ENCODE measurements at regions not wholly inside any gene's neighbourhood (a gene's known extent, or its start where the extent isn't known, plus 50 kb on each side); places are given as distances from the start of the nearest gene placed in this dataset.

- DNase-seq, result no peak
- no peak for TF ChIP-seq CTCF (IDR thresholded peaks at IDR 0.05; ENCODE audit: partially characterized antibody, unreplicated experiment)
- Mint-ChIP-seq H3K36me3 (ENCODE audit: unreplicated experiment) (peaks cover 5% of the 10 kb centered on the region), H3K27me3 (ENCODE audit: unreplicated experiment) (peaks cover 6% of the 10 kb centered on the region), H3K4me3 (ENCODE audit: unreplicated experiment) (no peak overlapping the region), H3K27ac (ENCODE audit: unreplicated experiment) (no peak overlapping the region), H3K9me3 (ENCODE audit: unreplicated experiment) (no peaks in the 10 kb centered on the region), H3K4me1 (ENCODE audit: low read depth, unreplicated experiment) (no peaks in the 10 kb centered on the region)
These were observed 127.1 kb downstream of the PJA1 start for GRCh38 chrX:69038188-69038587.

DNA sequence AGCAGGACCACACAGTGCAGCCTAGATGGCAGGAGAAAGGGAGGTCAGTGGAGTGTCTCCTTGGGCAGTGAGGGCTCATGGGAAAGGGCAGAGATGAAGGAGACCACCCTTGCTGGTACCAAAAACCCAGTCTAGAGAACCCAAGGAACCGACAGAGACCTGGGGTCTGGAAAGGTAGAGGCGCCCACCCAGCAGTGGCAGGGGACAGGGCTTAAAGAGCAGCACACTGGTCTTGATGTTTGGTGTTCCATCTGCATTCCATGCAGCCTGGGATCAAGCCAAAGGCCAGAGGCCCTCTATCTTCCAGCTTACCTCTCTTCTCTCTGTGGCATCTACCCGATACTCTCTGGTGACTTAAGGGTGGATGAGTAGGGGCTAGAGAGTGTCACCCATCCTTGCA, 127.5 kb downstream of the PJA1 start:
- peaks cover 6% of the 10 kb centered on the region for H3K27me3 Mint-ChIP-seq (ENCODE audit: unreplicated experiment)
- peaks cover 5% of the 10 kb centered on the region for H3K36me3 Mint-ChIP-seq (ENCODE audit: unreplicated experiment)
- no peaks in the 10 kb centered on the region for H3K4me1 Mint-ChIP-seq (ENCODE audit: low read depth, unreplicated experiment)
- H3K9me3 Mint-ChIP-seq (ENCODE audit: unreplicated experiment), result no peaks in the 10 kb centered on the region
- no peak overlapping the region for H3K27ac Mint-ChIP-seq (ENCODE audit: unreplicated experiment)
- no peak for DNase-seq
- no peak overlapping the region for H3K4me3 Mint-ChIP-seq (ENCODE audit: unreplicated experiment)
- TF ChIP-seq CTCF (IDR thresholded peaks at IDR 0.05; ENCODE audit: partially characterized antibody, unreplicated experiment), result no peak

DNA sequence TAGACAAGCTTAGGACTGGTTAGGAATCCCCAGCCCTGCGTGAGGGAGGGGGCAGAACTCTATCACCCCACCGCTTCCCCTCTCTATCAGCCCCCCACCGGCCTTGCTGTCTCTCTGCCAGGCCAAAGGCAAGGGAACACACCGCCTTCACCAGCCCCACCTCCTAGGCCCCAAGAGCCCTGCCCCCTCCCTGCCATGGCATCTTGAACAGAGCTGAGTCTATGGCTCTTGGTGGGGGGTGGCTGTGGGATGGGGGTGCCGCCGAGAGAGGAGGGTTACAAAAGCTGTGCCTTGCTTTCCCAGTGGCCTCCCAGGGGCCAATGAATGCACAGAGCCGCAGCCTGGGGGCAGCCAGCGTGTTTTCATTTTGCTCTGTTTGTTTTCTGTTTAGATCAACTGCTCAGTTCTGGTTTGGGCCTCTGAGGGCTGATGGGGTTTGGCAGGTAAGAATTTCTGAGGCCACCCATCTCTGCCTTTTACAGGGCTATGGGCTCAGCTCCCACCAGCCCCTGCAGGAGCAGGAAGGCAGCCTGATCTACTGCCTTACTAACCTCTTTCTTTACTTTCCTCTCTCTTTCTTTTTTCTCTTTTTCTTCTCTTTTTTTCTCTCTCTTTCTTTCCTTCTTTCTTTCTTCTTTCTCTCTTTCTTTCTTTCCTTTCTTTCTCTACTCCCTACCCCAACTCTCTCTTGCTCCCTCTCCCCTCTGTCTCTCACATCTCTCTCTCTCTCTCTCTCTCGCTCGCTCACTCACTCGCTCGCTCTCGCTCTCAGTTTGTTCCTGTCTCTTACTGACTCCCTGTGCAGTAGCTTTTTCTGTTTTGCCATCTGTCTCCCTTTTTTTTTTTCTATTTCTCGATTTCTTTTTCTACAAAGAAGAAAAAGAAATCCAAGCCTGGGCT, 128.3 kb downstream of the PJA1 start:
- H3K27ac Mint-ChIP-seq (ENCODE audit: unreplicated experiment), result no peak overlapping the region
- no peaks in the 10 kb centered on the region for H3K9me3 Mint-ChIP-seq (ENCODE audit: unreplicated experiment)
- DNase-seq, result no peak
- H3K4me1 Mint-ChIP-seq (ENCODE audit: low read depth, unreplicated experiment), result no peaks in the 10 kb centered on the region
- H3K36me3 Mint-ChIP-seq (ENCODE audit: unreplicated experiment), result peaks cover 5% of the 10 kb centered on the region
- TF ChIP-seq CTCF (IDR thresholded peaks at IDR 0.05; ENCODE audit: partially characterized antibody, unreplicated experiment), result no peak
- no peak overlapping the region for H3K4me3 Mint-ChIP-seq (ENCODE audit: unreplicated experiment)
- H3K27me3 Mint-ChIP-seq (ENCODE audit: unreplicated experiment), result peaks cover 6% of the 10 kb centered on the region

DNA sequence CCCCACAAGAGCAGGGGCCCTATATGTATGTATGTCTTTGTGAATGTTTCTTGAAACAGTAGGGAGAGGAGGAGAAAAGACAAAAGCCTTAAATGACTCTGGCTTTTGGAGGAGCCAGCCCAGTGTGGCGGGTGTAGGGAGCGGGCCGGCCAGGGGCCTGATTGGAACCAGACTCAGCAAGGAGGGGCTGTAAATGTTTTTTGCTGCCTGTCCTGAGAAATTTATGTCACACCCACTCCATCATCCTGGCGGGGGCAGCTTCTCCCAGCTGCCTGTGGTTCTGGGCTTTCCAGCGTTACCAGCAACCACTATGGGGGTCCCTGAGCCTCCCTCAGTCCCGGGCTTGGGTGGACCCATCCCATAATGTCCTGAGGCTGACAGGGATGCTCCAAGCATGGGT, 130.8 kb downstream of the PJA1 start:
- Mint-ChIP-seq H3K9me3 (ENCODE audit: unreplicated experiment) (no peaks in the 10 kb centered on the region), H3K27me3 (ENCODE audit: unreplicated experiment) (peaks cover 6% of the 10 kb centered on the region), H3K27ac (ENCODE audit: unreplicated experiment) (no peak overlapping the region), H3K4me3 (ENCODE audit: unreplicated experiment) (no peak overlapping the region), H3K36me3 (ENCODE audit: unreplicated experiment) (peaks cover 5% of the 10 kb centered on the region), H3K4me1 (ENCODE audit: low read depth, unreplicated experiment) (no peaks in the 10 kb centered on the region)
- TF ChIP-seq CTCF (IDR thresholded peaks at IDR 0.05; ENCODE audit: partially characterized antibody, unreplicated experiment), result no peak
- DNase-seq, result no peak

GRCh38 chrX:69033936-69034335, 131.3 kb downstream of the PJA1 start:
- no peaks in the 10 kb centered on the region for H3K4me1 Mint-ChIP-seq (ENCODE audit: low read depth, unreplicated experiment)
- TF ChIP-seq CTCF (IDR thresholded peaks at IDR 0.05; ENCODE audit: partially characterized antibody, unreplicated experiment), result no peak
- no peaks in the 10 kb centered on the region for H3K9me3 Mint-ChIP-seq (ENCODE audit: unreplicated experiment)
- peaks cover 5% of the 10 kb centered on the region for H3K36me3 Mint-ChIP-seq (ENCODE audit: unreplicated experiment)
- H3K27me3 Mint-ChIP-seq (ENCODE audit: unreplicated experiment), result peaks cover 6% of the 10 kb centered on the region
- no peak for DNase-seq
- no peak overlapping the region for H3K4me3 Mint-ChIP-seq (ENCODE audit: unreplicated experiment)
- no peak overlapping the region for H3K27ac Mint-ChIP-seq (ENCODE audit: unreplicated experiment)
